GM23338 (cell line): ENCODE measurements at regions not wholly inside any gene's neighbourhood (a gene's known extent, or its start where the extent isn't known, plus 50 kb on each side); places are given as distances from the start of the nearest gene placed in this dataset.

Experiments used
- ATAC-seq: fragments of 200-7000 bp; cut with Tn5 transposase; 3 replicates; pipeline ENCODE4 v1.9.1; 2020
- DNase-seq: peaks from one replicate; pipeline ENCODE4 v3.0.0-alpha.2; 2015; ENCODE audit warnings: low spot score
- H2AFZ ChIP-seq: fragments of 200-600 bp; sonication (generic); 2 replicates; pipeline ENCODE4 v1.8.0; 2016; ENCODE audit warnings: antibody characterized with exemption, mild to moderate bottlenecking, moderate library complexity
- H3F3A ChIP-seq: fragments of 200-600 bp; sonication (generic); replicated peaks from 2 replicates; pipeline ENCODE4 v1.8.0; 2017; ENCODE audit warnings: antibody characterized with exemption, mixed run types, low read depth
- H3K27ac ChIP-seq: fragments of 200-600 bp; sonication (generic); 2 replicates; pipeline ENCODE4 v1.6.1; 2016; ENCODE audit warnings: low read depth
- H3K27me3 ChIP-seq: fragments of 200-600 bp; sonication (generic); 2 replicates; pipeline ENCODE4 v1.8.0; 2016; ENCODE audit warnings: mild to moderate bottlenecking, mixed run types, moderate library complexity; ENCODE audit not compliant: insufficient read depth
- H3K36me3 ChIP-seq: fragments of 200-600 bp; sonication (generic); 2 replicates; pipeline ENCODE4 v1.8.0; 2016; ENCODE audit warnings: mild to moderate bottlenecking; ENCODE audit not compliant: insufficient read depth
- H3K4me1 ChIP-seq: fragments of 200-600 bp; sonication (generic); 2 replicates; pipeline ENCODE4 v1.8.0; 2016; ENCODE audit warnings: mild to moderate bottlenecking, moderate library complexity; ENCODE audit not compliant: insufficient read depth
- H3K4me2 ChIP-seq: fragments of 200-600 bp; sonication (generic); 2 replicates; pipeline ENCODE4 v1.7.1; 2017; ENCODE audit warnings: mixed run types
- H3K4me3 ChIP-seq: fragments of 200-600 bp; sonication (generic); 2 replicates; pipeline ENCODE4 v1.6.1; 2016; ENCODE audit warnings: mixed run types
- H3K79me2 ChIP-seq: fragments of 200-600 bp; sonication (generic); replicated peaks from 2 replicates; pipeline ENCODE4 v1.8.0; 2017; ENCODE audit warnings: mild to moderate bottlenecking; ENCODE audit not compliant: insufficient read depth
- H3K9me2 ChIP-seq: fragments of 200-600 bp; sonication (generic); 2 replicates; pipeline ENCODE4 v1.8.0; 2017; ENCODE audit not compliant: insufficient read depth
- H4K20me1 ChIP-seq: fragments of 200-600 bp; sonication (generic); replicated peaks from 2 replicates; pipeline ENCODE4 v1.8.0; 2017; ENCODE audit warnings: mild to moderate bottlenecking; ENCODE audit not compliant: insufficient read depth
- H3K27ac Mint-ChIP-seq: 2 replicates; pipeline ENCODE4 v1.8.0; 2020; ENCODE audit warnings: inconsistent platforms, mild to moderate bottlenecking, moderate library complexity, mixed read lengths
- H3K27me3 Mint-ChIP-seq: 3 replicates; pipeline ENCODE4 v1.8.0; 2022; ENCODE audit warnings: low read depth, mild to moderate bottlenecking, moderate library complexity, mixed read lengths, inconsistent platforms; ENCODE audit not compliant: insufficient read depth, poor library complexity
- H3K36me3 Mint-ChIP-seq: 3 replicates; pipeline ENCODE4 v1.8.0; 2021; ENCODE audit warnings: low read depth, mild to moderate bottlenecking, inconsistent platforms, moderate library complexity, mixed read lengths
- H3K4me1 Mint-ChIP-seq: 3 replicates; pipeline ENCODE4 v1.8.0; 2020; ENCODE audit warnings: mild to moderate bottlenecking, inconsistent platforms, mixed read lengths
- H3K4me3 Mint-ChIP-seq: 3 replicates; pipeline ENCODE4 v1.8.0; 2021; ENCODE audit warnings: moderate library complexity, mild to moderate bottlenecking, inconsistent platforms, mixed read lengths
- H3K9me3 Mint-ChIP-seq: 3 replicates; pipeline ENCODE4 v1.8.0; 2020; ENCODE audit warnings: moderate library complexity, mild to moderate bottlenecking, inconsistent platforms, mixed read lengths
- CREB1 ChIP-seq: fragments of 250-450 bp; sonication (Bioruptor Pico); IDR thresholded peaks from 2 replicates; pipeline ENCODE4 v1.5.0; 2020; ENCODE audit warnings: low read depth, mild to moderate bottlenecking, moderate library complexity
- EZH2 ChIP-seq: fragments of 200-600 bp; sonication (generic); IDR thresholded peaks from one replicate; pipeline ENCODE4 v1.8.0; 2017; ENCODE audit warnings: antibody characterized with exemption, mild to moderate bottlenecking, low read depth; ENCODE audit not compliant: unreplicated experiment
- STAT1 ChIP-seq: IDR thresholded peaks from one replicate; pipeline ENCODE4 v1.6.1; 2016; ENCODE audit warnings: antibody characterized with exemption; ENCODE audit not compliant: unreplicated experiment
- ZNF114 ChIP-seq: fragments of 250-450 bp; sonication (Bioruptor Pico); IDR thresholded peaks from 2 replicates; pipeline ENCODE4 v1.5.0; 2020; ENCODE audit warnings: mild to moderate bottlenecking, moderate library complexity
- ZNF331 ChIP-seq: fragments of 250-450 bp; sonication (Bioruptor Pico); IDR thresholded peaks from 2 replicates; pipeline ENCODE4 v1.5.0; 2020; ENCODE audit warnings: low read depth, mild to moderate bottlenecking, moderate library complexity
- TF ChIP-seq, protein P1 (sequence below): IDR thresholded peaks from one replicate; pipeline ENCODE4 v1.6.1; 2018; ENCODE audit warnings: antibody characterized with exemption; ENCODE audit not compliant: unreplicated experiment

DNA sequence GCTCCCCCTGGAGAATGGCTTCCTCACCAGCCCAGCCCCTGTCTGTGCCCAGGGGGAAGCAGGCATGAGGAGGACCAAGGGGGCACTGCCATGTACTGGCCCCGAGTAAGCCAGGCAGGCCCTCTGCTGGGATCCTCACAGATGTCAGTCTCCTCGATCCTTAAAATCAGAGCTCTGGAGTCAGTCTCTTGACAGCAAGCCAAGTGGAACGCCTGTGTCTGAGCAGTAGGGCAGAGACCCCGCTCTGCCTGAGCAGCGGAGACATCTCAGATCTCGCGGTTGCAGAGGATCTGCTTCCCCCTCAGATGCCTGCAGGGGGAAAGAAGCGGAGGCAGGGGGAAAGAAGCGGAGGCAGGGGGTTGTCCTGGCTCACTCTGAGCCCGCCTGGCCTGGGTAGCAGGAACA is 92.6 kb downstream of the SNX5 start:
- H2AFZ ChIP-seq: peak overlapping the region; percentile 85
- H3K27me3 ChIP-seq: no peaks in the 10 kb centered on the region
- no peaks in the 10 kb centered on the region; the same call in 1 of the 2 replicates for H3F3A ChIP-seq
- peaks cover 34% of the 10 kb centered on the region for H3K4me1 ChIP-seq
- no peaks in the 10 kb centered on the region for H3K36me3 ChIP-seq
- no peaks in the 10 kb centered on the region for H3K9me3 Mint-ChIP-seq
- H3K27ac Mint-ChIP-seq: 0 out of 2 replicates have a peak overlapping the region, but pooled peaks have one; percentile 0
- no peaks in the 10 kb centered on the region for H4K20me1 ChIP-seq
- H3K27me3 Mint-ChIP-seq: peaks cover 2% of the 10 kb centered on the region
- no peaks in the 10 kb centered on the region for H3K79me2 ChIP-seq
- no peak overlapping the region for H3K4me3 ChIP-seq
- H3K27ac ChIP-seq: no peak overlapping the region
- ATAC-seq (peak; percentile 55), DNase-seq (peak; percentile 45)
- peaks cover 48% of the 10 kb centered on the region for H3K4me1 Mint-ChIP-seq
- peak overlapping the region; percentile 60; the same call in 1 of the 2 replicates for H3K4me2 ChIP-seq
- no peaks in the 10 kb centered on the region for H3K9me2 ChIP-seq
- H3K36me3 Mint-ChIP-seq: no peaks in the 10 kb centered on the region
- H3K4me3 Mint-ChIP-seq: no peak overlapping the region
- TF ChIP-seq STAT1: no peak

DNA sequence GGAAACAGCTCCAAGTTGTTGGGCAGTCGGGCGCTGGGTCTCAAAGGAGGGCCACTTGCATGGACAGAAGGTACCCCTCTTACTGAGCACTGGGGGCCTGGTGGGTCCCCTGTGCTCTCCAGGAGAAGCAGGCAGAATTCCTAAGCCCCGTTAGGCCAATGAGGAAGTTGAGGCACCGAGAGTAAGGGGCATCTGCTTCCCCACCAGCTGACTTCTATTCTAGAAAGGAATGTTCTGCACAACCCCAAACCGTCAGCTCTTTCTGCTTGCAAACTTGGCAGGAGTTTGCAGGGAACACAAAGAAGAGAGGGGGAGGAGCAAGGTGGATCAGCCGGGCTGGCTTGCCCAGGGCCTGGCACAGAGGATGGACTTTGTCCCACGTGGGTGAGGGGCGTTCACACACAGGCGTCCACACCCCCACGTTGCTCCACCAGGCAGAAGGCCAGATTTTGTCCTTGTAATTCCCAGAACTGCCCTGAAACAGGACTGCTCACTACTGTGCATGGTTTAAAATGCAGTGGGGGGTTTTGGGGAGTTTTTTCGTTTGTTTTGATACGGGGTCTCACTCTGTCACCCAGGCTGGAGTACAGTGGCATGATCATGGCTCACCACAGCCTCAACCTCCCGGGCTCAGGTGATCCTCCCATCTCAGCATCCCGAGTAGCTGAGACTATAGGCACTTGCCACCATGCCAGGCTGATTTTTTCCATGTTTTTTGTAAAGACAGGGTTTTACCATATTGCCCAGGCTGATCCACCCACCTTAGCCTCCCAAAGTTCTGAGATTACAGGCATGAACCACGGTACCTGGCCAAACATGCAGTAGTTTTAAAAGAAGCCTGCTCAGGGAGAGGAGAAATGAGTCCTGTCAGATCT is 93.3 kb downstream of the SNX5 start:
- peaks cover 40% of the 10 kb centered on the region for H3K4me1 ChIP-seq
- H3K27ac ChIP-seq: no peak overlapping the region
- no peaks in the 10 kb centered on the region; the same call in 1 of the 2 replicates for H3F3A ChIP-seq
- peaks cover 4% of the 10 kb centered on the region for H3K27me3 Mint-ChIP-seq
- H3K27ac Mint-ChIP-seq: no peak overlapping the region; the same call in 1 of the 2 replicates
- peak overlapping the region; percentile 60; the same call in 1 of the 2 replicates for H3K4me2 ChIP-seq
- DNase-seq (no peak), ATAC-seq (no peak)
- no peaks in the 10 kb centered on the region for H3K79me2 ChIP-seq
- no peaks in the 10 kb centered on the region for H3K9me2 ChIP-seq
- no peaks in the 10 kb centered on the region for H3K27me3 ChIP-seq
- peak overlapping the region; percentile 85 for H2AFZ ChIP-seq
- no peaks in the 10 kb centered on the region for H3K36me3 Mint-ChIP-seq
- no peaks in the 10 kb centered on the region for H4K20me1 ChIP-seq
- peaks cover 55% of the 10 kb centered on the region for H3K4me1 Mint-ChIP-seq
- TF ChIP-seq CREB1 (CRISPR knock-in tag) (no peak), ZNF331 (no peak), EZH2 (no peak), ZNF114 (CRISPR knock-in tag) (no peak)
- TF ChIP-seq, protein P1, sequence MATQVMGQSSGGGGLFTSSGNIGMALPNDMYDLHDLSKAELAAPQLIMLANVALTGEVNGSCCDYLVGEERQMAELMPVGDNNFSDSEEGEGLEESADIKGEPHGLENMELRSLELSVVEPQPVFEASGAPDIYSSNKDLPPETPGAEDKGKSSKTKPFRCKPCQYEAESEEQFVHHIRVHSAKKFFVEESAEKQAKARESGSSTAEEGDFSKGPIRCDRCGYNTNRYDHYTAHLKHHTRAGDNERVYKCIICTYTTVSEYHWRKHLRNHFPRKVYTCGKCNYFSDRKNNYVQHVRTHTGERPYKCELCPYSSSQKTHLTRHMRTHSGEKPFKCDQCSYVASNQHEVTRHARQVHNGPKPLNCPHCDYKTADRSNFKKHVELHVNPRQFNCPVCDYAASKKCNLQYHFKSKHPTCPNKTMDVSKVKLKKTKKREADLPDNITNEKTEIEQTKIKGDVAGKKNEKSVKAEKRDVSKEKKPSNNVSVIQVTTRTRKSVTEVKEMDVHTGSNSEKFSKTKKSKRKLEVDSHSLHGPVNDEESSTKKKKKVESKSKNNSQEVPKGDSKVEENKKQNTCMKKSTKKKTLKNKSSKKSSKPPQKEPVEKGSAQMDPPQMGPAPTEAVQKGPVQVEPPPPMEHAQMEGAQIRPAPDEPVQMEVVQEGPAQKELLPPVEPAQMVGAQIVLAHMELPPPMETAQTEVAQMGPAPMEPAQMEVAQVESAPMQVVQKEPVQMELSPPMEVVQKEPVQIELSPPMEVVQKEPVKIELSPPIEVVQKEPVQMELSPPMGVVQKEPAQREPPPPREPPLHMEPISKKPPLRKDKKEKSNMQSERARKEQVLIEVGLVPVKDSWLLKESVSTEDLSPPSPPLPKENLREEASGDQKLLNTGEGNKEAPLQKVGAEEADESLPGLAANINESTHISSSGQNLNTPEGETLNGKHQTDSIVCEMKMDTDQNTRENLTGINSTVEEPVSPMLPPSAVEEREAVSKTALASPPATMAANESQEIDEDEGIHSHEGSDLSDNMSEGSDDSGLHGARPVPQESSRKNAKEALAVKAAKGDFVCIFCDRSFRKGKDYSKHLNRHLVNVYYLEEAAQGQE: no peak
- no peaks in the 10 kb centered on the region for H3K9me3 Mint-ChIP-seq
- H3K36me3 ChIP-seq: no peaks in the 10 kb centered on the region
- H3K4me3 ChIP-seq: no peak overlapping the region
- no peak overlapping the region; the same call in 2 of the 3 replicates for H3K4me3 Mint-ChIP-seq
